GM23338 (cell line): ENCODE measurements at regions not wholly inside any gene's neighbourhood (a gene's known extent, or its start where the extent isn't known, plus 50 kb on each side); places are given as distances from the start of the nearest gene placed in this dataset.

ENCODE experiments used
- ATAC-seq: fragments of 200-7000 bp; cut with Tn5 transposase; 3 replicates; pipeline ENCODE4 v1.9.1; 2020
- DNase-seq: peaks from one replicate; pipeline ENCODE4 v3.0.0-alpha.2; 2015; ENCODE audit warnings: low spot score
- H2AFZ ChIP-seq: fragments of 200-600 bp; sonication (generic); 2 replicates; pipeline ENCODE4 v1.8.0; 2016; ENCODE audit warnings: antibody characterized with exemption, mild to moderate bottlenecking, moderate library complexity
- H3F3A ChIP-seq: fragments of 200-600 bp; sonication (generic); replicated peaks from 2 replicates; pipeline ENCODE4 v1.8.0; 2017; ENCODE audit warnings: antibody characterized with exemption, mixed run types, low read depth
- H3K27ac ChIP-seq: fragments of 200-600 bp; sonication (generic); 2 replicates; pipeline ENCODE4 v1.6.1; 2016; ENCODE audit warnings: low read depth
- H3K27me3 ChIP-seq: fragments of 200-600 bp; sonication (generic); 2 replicates; pipeline ENCODE4 v1.8.0; 2016; ENCODE audit warnings: mild to moderate bottlenecking, mixed run types, moderate library complexity; ENCODE audit not compliant: insufficient read depth
- H3K36me3 ChIP-seq: fragments of 200-600 bp; sonication (generic); 2 replicates; pipeline ENCODE4 v1.8.0; 2016; ENCODE audit warnings: mild to moderate bottlenecking; ENCODE audit not compliant: insufficient read depth
- H3K4me1 ChIP-seq: fragments of 200-600 bp; sonication (generic); 2 replicates; pipeline ENCODE4 v1.8.0; 2016; ENCODE audit warnings: mild to moderate bottlenecking, moderate library complexity; ENCODE audit not compliant: insufficient read depth
- H3K4me2 ChIP-seq: fragments of 200-600 bp; sonication (generic); 2 replicates; pipeline ENCODE4 v1.7.1; 2017; ENCODE audit warnings: mixed run types
- H3K4me3 ChIP-seq: fragments of 200-600 bp; sonication (generic); 2 replicates; pipeline ENCODE4 v1.6.1; 2016; ENCODE audit warnings: mixed run types
- H3K79me2 ChIP-seq: fragments of 200-600 bp; sonication (generic); replicated peaks from 2 replicates; pipeline ENCODE4 v1.8.0; 2017; ENCODE audit warnings: mild to moderate bottlenecking; ENCODE audit not compliant: insufficient read depth
- H3K9me2 ChIP-seq: fragments of 200-600 bp; sonication (generic); 2 replicates; pipeline ENCODE4 v1.8.0; 2017; ENCODE audit not compliant: insufficient read depth
- H4K20me1 ChIP-seq: fragments of 200-600 bp; sonication (generic); replicated peaks from 2 replicates; pipeline ENCODE4 v1.8.0; 2017; ENCODE audit warnings: mild to moderate bottlenecking; ENCODE audit not compliant: insufficient read depth
- H3K27ac Mint-ChIP-seq: 2 replicates; pipeline ENCODE4 v1.8.0; 2020; ENCODE audit warnings: inconsistent platforms, mild to moderate bottlenecking, moderate library complexity, mixed read lengths
- H3K27me3 Mint-ChIP-seq: 3 replicates; pipeline ENCODE4 v1.8.0; 2022; ENCODE audit warnings: low read depth, mild to moderate bottlenecking, moderate library complexity, mixed read lengths, inconsistent platforms; ENCODE audit not compliant: insufficient read depth, poor library complexity
- H3K36me3 Mint-ChIP-seq: 3 replicates; pipeline ENCODE4 v1.8.0; 2021; ENCODE audit warnings: low read depth, mild to moderate bottlenecking, inconsistent platforms, moderate library complexity, mixed read lengths
- H3K4me1 Mint-ChIP-seq: 3 replicates; pipeline ENCODE4 v1.8.0; 2020; ENCODE audit warnings: mild to moderate bottlenecking, inconsistent platforms, mixed read lengths
- H3K4me3 Mint-ChIP-seq: 3 replicates; pipeline ENCODE4 v1.8.0; 2021; ENCODE audit warnings: moderate library complexity, mild to moderate bottlenecking, inconsistent platforms, mixed read lengths
- H3K9me3 Mint-ChIP-seq: 3 replicates; pipeline ENCODE4 v1.8.0; 2020; ENCODE audit warnings: moderate library complexity, mild to moderate bottlenecking, inconsistent platforms, mixed read lengths
- CREB1 ChIP-seq: fragments of 250-450 bp; sonication (Bioruptor Pico); IDR thresholded peaks from 2 replicates; pipeline ENCODE4 v1.5.0; 2020; ENCODE audit warnings: low read depth, mild to moderate bottlenecking, moderate library complexity
- EZH2 ChIP-seq: fragments of 200-600 bp; sonication (generic); IDR thresholded peaks from one replicate; pipeline ENCODE4 v1.8.0; 2017; ENCODE audit warnings: antibody characterized with exemption, mild to moderate bottlenecking, low read depth; ENCODE audit not compliant: unreplicated experiment
- EZH2phosphoT487 ChIP-seq: fragments of 200-600 bp; sonication (generic); IDR thresholded peaks from one replicate; pipeline ENCODE4 v1.8.1; 2018; ENCODE audit warnings: antibody characterized with exemption; ENCODE audit not compliant: unreplicated experiment
- JUNB ChIP-seq: IDR thresholded peaks from one replicate; pipeline ENCODE4 v1.6.1; 2016; ENCODE audit warnings: antibody characterized with exemption; ENCODE audit not compliant: unreplicated experiment
- NANOG ChIP-seq: IDR thresholded peaks from 2 replicates; pipeline ENCODE4 v1.6.1; 2016; ENCODE audit warnings: antibody characterized with exemption, borderline replicate concordance
- POLR2AphosphoS5 ChIP-seq: IDR thresholded peaks from 2 replicates; pipeline ENCODE4 v1.6.1; 2016; ENCODE audit warnings: antibody characterized with exemption, low read depth
- REST ChIP-seq: IDR thresholded peaks from one replicate; pipeline ENCODE4 v1.6.1; 2018; ENCODE audit warnings: antibody characterized with exemption; ENCODE audit not compliant: unreplicated experiment
- STAT1 ChIP-seq: IDR thresholded peaks from one replicate; pipeline ENCODE4 v1.6.1; 2016; ENCODE audit warnings: antibody characterized with exemption; ENCODE audit not compliant: unreplicated experiment
- ZNF114 ChIP-seq: fragments of 250-450 bp; sonication (Bioruptor Pico); IDR thresholded peaks from 2 replicates; pipeline ENCODE4 v1.5.0; 2020; ENCODE audit warnings: mild to moderate bottlenecking, moderate library complexity
- ZNF331 ChIP-seq: fragments of 250-450 bp; sonication (Bioruptor Pico); IDR thresholded peaks from 2 replicates; pipeline ENCODE4 v1.5.0; 2020; ENCODE audit warnings: low read depth, mild to moderate bottlenecking, moderate library complexity
- TF ChIP-seq, protein P1 (sequence below): fragments of 250-450 bp; sonication (Bioruptor Pico); IDR thresholded peaks from 2 replicates; pipeline ENCODE4 v1.5.0; 2020; ENCODE audit warnings: mild to moderate bottlenecking, moderate library complexity
- TF ChIP-seq, protein P2 (sequence below): IDR thresholded peaks from 2 replicates; pipeline ENCODE4 v1.6.1; 2016; ENCODE audit warnings: antibody characterized with exemption
- TF ChIP-seq, protein P3 (sequence below), 2 experiments: fragments of 200-600 bp in 1 of 2; sonication (generic) in 1 of 2; conservative IDR thresholded peaks; 2 replicates each; pipeline versions ENCODE4 v1.5.1 to v1.6.1; 2016 to 2017; ENCODE audit warnings: antibody characterized with exemption in 2 of 2, low read depth in 2 of 2, mild to moderate bottlenecking in 2 of 2, moderate library complexity in 1 of 2

- ATAC-seq (no peak), DNase-seq (no peak)
- H3K4me2 ChIP-seq, result no peak overlapping the region
- H4K20me1 ChIP-seq, result no peaks in the 10 kb centered on the region
- H3K4me1 ChIP-seq, result no peaks in the 10 kb centered on the region
- TF ChIP-seq ZNF331 (CRISPR knock-in tag) (no peak), NANOG (no peak), REST (no peak), POLR2AphosphoS5 (no peak), JUNB (no peak), STAT1 (no peak), EZH2phosphoT487 (no peak), EZH2 (no peak), ZNF114 (no peak), CREB1 (CRISPR knock-in tag) (no peak)
- TF ChIP-seq, protein P1, sequence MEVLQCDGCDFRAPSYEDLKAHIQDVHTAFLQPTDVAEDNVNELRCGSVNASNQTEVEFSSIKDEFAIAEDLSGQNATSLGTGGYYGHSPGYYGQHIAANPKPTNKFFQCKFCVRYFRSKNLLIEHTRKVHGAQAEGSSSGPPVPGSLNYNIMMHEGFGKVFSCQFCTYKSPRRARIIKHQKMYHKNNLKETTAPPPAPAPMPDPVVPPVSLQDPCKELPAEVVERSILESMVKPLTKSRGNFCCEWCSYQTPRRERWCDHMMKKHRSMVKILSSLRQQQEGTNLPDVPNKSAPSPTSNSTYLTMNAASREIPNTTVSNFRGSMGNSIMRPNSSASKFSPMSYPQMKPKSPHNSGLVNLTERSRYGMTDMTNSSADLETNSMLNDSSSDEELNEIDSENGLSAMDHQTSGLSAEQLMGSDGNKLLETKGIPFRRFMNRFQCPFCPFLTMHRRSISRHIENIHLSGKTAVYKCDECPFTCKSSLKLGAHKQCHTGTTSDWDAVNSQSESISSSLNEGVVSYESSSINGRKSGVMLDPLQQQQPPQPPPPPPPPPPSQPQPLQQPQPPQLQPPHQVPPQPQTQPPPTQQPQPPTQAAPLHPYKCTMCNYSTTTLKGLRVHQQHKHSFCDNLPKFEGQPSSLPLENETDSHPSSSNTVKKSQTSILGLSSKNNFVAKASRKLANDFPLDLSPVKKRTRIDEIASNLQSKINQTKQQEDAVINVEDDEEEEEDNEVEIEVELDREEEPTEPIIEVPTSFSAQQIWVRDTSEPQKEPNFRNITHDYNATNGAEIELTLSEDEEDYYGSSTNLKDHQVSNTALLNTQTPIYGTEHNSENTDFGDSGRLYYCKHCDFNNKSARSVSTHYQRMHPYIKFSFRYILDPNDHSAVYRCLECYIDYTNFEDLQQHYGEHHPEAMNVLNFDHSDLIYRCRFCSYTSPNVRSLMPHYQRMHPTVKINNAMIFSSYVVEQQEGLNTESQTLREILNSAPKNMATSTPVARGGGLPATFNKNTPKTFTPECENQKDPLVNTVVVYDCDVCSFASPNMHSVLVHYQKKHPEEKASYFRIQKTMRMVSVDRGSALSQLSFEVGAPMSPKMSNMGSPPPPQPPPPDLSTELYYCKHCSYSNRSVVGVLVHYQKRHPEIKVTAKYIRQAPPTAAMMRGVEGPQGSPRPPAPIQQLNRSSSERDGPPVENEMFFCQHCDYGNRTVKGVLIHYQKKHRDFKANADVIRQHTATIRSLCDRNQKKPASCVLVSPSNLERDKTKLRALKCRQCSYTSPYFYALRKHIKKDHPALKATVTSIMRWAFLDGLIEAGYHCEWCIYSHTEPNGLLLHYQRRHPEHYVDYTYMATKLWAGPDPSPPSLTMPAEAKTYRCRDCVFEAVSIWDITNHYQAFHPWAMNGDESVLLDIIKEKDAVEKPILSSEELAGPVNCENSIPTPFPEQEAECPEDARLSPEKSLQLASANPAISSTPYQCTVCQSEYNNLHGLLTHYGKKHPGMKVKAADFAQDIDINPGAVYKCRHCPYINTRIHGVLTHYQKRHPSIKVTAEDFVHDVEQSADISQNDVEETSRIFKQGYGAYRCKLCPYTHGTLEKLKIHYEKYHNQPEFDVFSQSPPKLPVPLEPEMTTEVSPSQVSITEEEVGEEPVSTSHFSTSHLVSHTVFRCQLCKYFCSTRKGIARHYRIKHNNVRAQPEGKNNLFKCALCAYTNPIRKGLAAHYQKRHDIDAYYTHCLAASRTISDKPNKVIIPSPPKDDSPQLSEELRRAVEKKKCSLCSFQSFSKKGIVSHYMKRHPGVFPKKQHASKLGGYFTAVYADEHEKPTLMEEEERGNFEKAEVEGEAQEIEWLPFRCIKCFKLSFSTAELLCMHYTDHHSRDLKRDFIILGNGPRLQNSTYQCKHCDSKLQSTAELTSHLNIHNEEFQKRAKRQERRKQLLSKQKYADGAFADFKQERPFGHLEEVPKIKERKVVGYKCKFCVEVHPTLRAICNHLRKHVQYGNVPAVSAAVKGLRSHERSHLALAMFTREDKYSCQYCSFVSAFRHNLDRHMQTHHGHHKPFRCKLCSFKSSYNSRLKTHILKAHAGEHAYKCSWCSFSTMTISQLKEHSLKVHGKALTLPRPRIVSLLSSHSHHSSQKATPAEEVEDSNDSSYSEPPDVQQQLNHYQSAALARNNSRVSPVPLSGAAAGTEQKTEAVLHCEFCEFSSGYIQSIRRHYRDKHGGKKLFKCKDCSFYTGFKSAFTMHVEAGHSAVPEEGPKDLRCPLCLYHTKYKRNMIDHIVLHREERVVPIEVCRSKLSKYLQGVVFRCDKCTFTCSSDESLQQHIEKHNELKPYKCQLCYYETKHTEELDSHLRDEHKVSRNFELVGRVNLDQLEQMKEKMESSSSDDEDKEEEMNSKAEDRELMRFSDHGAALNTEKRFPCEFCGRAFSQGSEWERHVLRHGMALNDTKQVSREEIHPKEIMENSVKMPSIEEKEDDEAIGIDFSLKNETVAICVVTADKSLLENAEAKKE (CRISPR knock-in tag), result no peak
- TF ChIP-seq, protein P2, sequence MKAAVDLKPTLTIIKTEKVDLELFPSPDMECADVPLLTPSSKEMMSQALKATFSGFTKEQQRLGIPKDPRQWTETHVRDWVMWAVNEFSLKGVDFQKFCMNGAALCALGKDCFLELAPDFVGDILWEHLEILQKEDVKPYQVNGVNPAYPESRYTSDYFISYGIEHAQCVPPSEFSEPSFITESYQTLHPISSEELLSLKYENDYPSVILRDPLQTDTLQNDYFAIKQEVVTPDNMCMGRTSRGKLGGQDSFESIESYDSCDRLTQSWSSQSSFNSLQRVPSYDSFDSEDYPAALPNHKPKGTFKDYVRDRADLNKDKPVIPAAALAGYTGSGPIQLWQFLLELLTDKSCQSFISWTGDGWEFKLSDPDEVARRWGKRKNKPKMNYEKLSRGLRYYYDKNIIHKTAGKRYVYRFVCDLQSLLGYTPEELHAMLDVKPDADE, result no peak
- TF ChIP-seq, protein P3, sequence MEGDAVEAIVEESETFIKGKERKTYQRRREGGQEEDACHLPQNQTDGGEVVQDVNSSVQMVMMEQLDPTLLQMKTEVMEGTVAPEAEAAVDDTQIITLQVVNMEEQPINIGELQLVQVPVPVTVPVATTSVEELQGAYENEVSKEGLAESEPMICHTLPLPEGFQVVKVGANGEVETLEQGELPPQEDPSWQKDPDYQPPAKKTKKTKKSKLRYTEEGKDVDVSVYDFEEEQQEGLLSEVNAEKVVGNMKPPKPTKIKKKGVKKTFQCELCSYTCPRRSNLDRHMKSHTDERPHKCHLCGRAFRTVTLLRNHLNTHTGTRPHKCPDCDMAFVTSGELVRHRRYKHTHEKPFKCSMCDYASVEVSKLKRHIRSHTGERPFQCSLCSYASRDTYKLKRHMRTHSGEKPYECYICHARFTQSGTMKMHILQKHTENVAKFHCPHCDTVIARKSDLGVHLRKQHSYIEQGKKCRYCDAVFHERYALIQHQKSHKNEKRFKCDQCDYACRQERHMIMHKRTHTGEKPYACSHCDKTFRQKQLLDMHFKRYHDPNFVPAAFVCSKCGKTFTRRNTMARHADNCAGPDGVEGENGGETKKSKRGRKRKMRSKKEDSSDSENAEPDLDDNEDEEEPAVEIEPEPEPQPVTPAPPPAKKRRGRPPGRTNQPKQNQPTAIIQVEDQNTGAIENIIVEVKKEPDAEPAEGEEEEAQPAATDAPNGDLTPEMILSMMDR (conservative IDR thresholded peaks at IDR 0.05; ENCODE audit: low read depth in 2 of 2), result no peak
- no peaks in the 10 kb centered on the region for H3K79me2 ChIP-seq
- H3K36me3 ChIP-seq, result no peaks in the 10 kb centered on the region
- Mint-ChIP-seq H3K27ac (no peak overlapping the region), H3K9me3 (no peaks in the 10 kb centered on the region), H3K4me1 (peaks cover 8% of the 10 kb centered on the region), H3K27me3 (peaks cover 5% of the 10 kb centered on the region), H3K36me3 (no peaks in the 10 kb centered on the region), H3K4me3 (no peak overlapping the region)
- no peak overlapping the region for H3K4me3 ChIP-seq
- H3F3A ChIP-seq, result no peaks in the 10 kb centered on the region
- no peaks in the 10 kb centered on the region for H3K27me3 ChIP-seq
- H3K9me2 ChIP-seq, result 0 out of 2 replicates have a peak, but pooled peaks cover 12% of the 10 kb centered on the region
- H3K27ac ChIP-seq, result no peak overlapping the region
- H2AFZ ChIP-seq, result no peak overlapping the region; the same call in 1 of the 2 replicates
Measured at GRCh38 chr6:21402368-21402767, 191.2 kb upstream of the SOX4 start.
